ENCODE measurements at regions not wholly inside any gene's neighbourhood (a gene's known extent, or its start where the extent isn't known, plus 50 kb on each side); places are given as distances from the start of the nearest gene placed in this dataset.
"Not testable (repeated sequence)": the region's sequence is repeated elsewhere in the genome, so short reads cannot be mapped to it uniquely, and the experiment has no call there.

- no peaks in the 10 kb centered on the region for H3K4me1 ChIP-seq (ENCODE audit: control insufficient read depth, insufficient read depth, low read length)
- no peaks in the 10 kb centered on the region for H3K36me3 ChIP-seq (ENCODE audit: control insufficient read depth in 2 of 2, insufficient read depth in 1 of 2, low read length in 2 of 2)
- TF ChIP-seq ZNF513 (tag by site-specific recombination; IDR thresholded peaks at IDR 0.05): no peak
- TF ChIP-seq ZNF16 (tag by site-specific recombination; IDR thresholded peaks at IDR 0.05; ENCODE audit: low read depth): no peak
- no peak for TF ChIP-seq ZNF423 (tag by site-specific recombination; IDR thresholded peaks at IDR 0.05)
- TF ChIP-seq ZNF561 (tag by site-specific recombination; IDR thresholded peaks at IDR 0.05; ENCODE audit: borderline replicate concordance): no peak
- TF ChIP-seq ZNF707 (tag by site-specific recombination; IDR thresholded peaks at IDR 0.05): no peak
- no peak for TF ChIP-seq ZBTB1 (tag by site-specific recombination; IDR thresholded peaks at IDR 0.05)
- no peak for TF ChIP-seq KLF16 (tag by site-specific recombination; IDR thresholded peaks at IDR 0.05)
- TF ChIP-seq ZNF311 (tag by site-specific recombination; IDR thresholded peaks at IDR 0.05; ENCODE audit: borderline replicate concordance): no peak
- TF ChIP-seq MEIS1 (CRISPR knock-in tag; IDR thresholded peaks at IDR 0.05; ENCODE audit: borderline replicate concordance): no peak
- TF ChIP-seq ZBTB44 (tag by site-specific recombination; IDR thresholded peaks at IDR 0.05): no peak
- TF ChIP-seq YY2 (tag by site-specific recombination; IDR thresholded peaks at IDR 0.05): no peak
- no peak for TF ChIP-seq ZNF610 (tag by site-specific recombination; IDR thresholded peaks at IDR 0.05; ENCODE audit: borderline replicate concordance)
- ChIA-PET POLR2A (no interaction called here), CTCF (interaction anchor here (2.2 kb wide), 1 partner anchor 176 kb away, joined by 10 read pairs; no protein-coding TSS in a partner anchor)
- H3K4me3 ChIP-seq (ENCODE audit: low read depth, low read length): no peak overlapping the region
- no peaks in the 10 kb centered on the region for H3K9me3 ChIP-seq (ENCODE audit: control insufficient read depth, insufficient read depth, low read depth, low read length)
- H3K27ac ChIP-seq (ENCODE audit: extremely low read depth, low read depth, low read length): no peak overlapping the region
Observed at GRCh38 chr2:109721135-109721534, 73.0 kb upstream of the RGPD5 start.

- CTCF ChIA-PET: interaction anchor here (0.6 to 2.2 kb wide), 3 partner anchors 61 to 212 kb away, joined by 3 to 10 read pairs (median 3); no protein-coding TSS in a partner anchor
Observed at GRCh38 chr2:109721626-109722025, 72.5 kb upstream of the RGPD5 start.

GRCh38 chr2:109722026-109722425 is 72.1 kb upstream of the RGPD5 start:
- H3K36me3 ChIP-seq (ENCODE audit: control insufficient read depth in 2 of 2, insufficient read depth in 1 of 2, low read length in 2 of 2): no peaks in the 10 kb centered on the region
- ChIA-PET POLR2A (no interaction called here), CTCF (interaction anchor here (0.6 to 2.2 kb wide), 3 partner anchors 62 to 212 kb away, joined by 3 to 10 read pairs (median 3); no protein-coding TSS in a partner anchor)
- no peaks in the 10 kb centered on the region for H3K4me1 ChIP-seq (ENCODE audit: control insufficient read depth, insufficient read depth, low read length)
- no peak overlapping the region for H3K4me3 ChIP-seq (ENCODE audit: low read depth, low read length)
- no peak for TF ChIP-seq ZNF548 (tag by site-specific recombination; IDR thresholded peaks at IDR 0.05)
- H3K27ac ChIP-seq (ENCODE audit: extremely low read depth, low read depth, low read length): no peak overlapping the region
- H3K9me3 ChIP-seq (ENCODE audit: control insufficient read depth, insufficient read depth, low read depth, low read length): no peaks in the 10 kb centered on the region

More at GRCh38 chr2:109721626-109722025, 72.5 kb upstream of the RGPD5 start:
- Histone ChIP-seq H3K4me3 (ENCODE audit: low read depth, low read length) (no peak overlapping the region), H3K36me3 (ENCODE audit: control insufficient read depth in 2 of 2, insufficient read depth in 1 of 2, low read length in 2 of 2) (no peaks in the 10 kb centered on the region), H3K4me1 (ENCODE audit: control insufficient read depth, insufficient read depth, low read length) (no peaks in the 10 kb centered on the region), H3K27ac (ENCODE audit: extremely low read depth, low read depth, low read length) (no peak overlapping the region), H3K9me3 (ENCODE audit: control insufficient read depth, insufficient read depth, low read depth, low read length) (no peaks in the 10 kb centered on the region)
- POLR2A ChIA-PET: no interaction called here
- TF ChIP-seq ZBTB26 (tag by site-specific recombination; optimal IDR thresholded peaks at IDR 0.05): no peak

DNA sequence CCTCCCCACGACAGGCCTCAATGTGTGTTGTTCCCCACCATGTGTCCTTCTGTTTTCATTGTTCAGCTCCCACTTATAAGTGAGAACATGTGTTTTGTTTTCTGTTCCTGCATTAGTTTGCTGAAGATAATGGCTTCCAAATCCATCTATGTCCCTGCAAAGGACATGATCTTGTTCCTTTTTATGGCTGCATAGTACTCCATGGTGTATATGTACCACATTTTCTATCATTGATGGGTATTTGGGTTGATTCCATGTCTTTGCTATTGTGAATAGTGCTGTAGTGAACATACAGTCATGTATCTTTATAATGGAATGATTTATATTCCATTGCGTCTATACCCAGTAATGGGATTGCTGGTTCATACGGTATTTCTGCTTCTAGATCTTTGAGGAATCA is 71.5 kb upstream of the RGPD5 start:
- H3K9me3 ChIP-seq (ENCODE audit: control insufficient read depth, insufficient read depth, low read depth, low read length); POLR2A ChIA-PET; H3K4me3 ChIP-seq (ENCODE audit: low read depth, low read length); H3K36me3 ChIP-seq (ENCODE audit: control insufficient read depth in 2 of 2, insufficient read depth in 1 of 2, low read length in 2 of 2); H3K27ac ChIP-seq (ENCODE audit: extremely low read depth, low read depth, low read length); H3K4me1 ChIP-seq (ENCODE audit: control insufficient read depth, insufficient read depth, low read length): not testable (repeated sequence)
- TF ChIP-seq ZNF146 (tag by site-specific recombination; IDR thresholded peaks at IDR 0.05): peak; percentile 89
- CTCF ChIA-PET: interaction anchor here (1.0 kb wide), 1 partner anchor 213 kb away, joined by 3 read pairs; no protein-coding TSS in a partner anchor

DNA sequence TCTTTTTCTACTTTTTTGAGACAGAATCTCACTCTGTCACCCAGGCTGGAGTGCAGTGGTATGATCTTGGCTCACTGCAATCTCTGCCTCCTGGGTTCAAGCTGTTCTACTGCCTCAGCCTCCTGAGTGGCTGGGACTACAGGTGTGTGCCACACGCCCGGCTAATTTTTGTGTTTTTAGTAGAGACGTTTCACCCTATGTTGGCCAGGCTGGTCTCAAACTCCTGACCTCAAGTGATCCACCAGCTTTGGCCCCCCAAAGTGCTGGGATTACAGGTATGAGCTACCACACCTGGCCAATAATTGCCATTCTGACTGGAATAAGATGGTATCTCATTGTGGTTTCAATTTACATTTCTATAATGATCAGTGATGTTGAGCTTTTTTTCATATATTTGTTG is 71.0 kb upstream of the RGPD5 start:
- H3K9me3 ChIP-seq (ENCODE audit: control insufficient read depth, insufficient read depth, low read depth, low read length); POLR2A ChIA-PET; H3K4me3 ChIP-seq (ENCODE audit: low read depth, low read length); H3K27ac ChIP-seq (ENCODE audit: extremely low read depth, low read depth, low read length); H3K4me1 ChIP-seq (ENCODE audit: control insufficient read depth, insufficient read depth, low read length); H3K36me3 ChIP-seq (ENCODE audit: control insufficient read depth in 2 of 2, insufficient read depth in 1 of 2, low read length in 2 of 2): not testable (repeated sequence)
- CTCF ChIA-PET: interaction anchor here (1.0 kb wide), 1 partner anchor 8 kb away, joined by 3 read pairs; no protein-coding TSS in a partner anchor

All from HEK293 (cell line).